ENCODE measurements at regions not wholly inside any gene's neighbourhood (a gene's known extent, or its start where the extent isn't known, plus 50 kb on each side); places are given as distances from the start of the nearest gene placed in this dataset.

DNA sequence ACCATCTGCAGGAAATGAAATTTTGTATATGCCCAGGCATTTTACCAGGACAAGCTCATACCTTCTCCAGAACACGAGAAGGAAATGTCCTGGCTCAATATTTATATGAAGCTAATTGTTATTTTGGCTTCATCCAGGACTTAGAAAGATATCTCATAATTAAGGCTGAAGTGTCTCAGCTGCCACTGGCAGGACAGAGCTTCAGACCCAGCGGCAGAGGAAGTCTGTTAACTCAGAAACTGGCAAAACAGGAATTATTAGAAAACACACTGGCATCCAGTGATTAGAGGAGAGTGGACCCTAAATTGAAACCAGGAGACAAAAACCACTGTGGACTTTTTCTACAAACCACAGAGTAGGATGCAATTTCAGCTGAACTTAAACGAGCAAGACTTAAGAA lies 329.7 kb downstream of the CYRIA start:
- Histone ChIP-seq H3K23me2 (ENCODE audit: low read depth, low read length) (no peaks in the 10 kb centered on the region), H3K4ac (replicated peaks; ENCODE audit: insufficient read length, low read depth, low read length) (no peak overlapping the region), H4K5ac (ENCODE audit: insufficient read length, low read depth, low read length) (no peak overlapping the region), H2BK20ac (ENCODE audit: low read length) (no peak overlapping the region), H3K79me2 (ENCODE audit: control insufficient read depth in 1 of 2, insufficient read depth in 2 of 2, low read length in 2 of 2) (no peaks in the 10 kb centered on the region), H3K79me1 (ENCODE audit: low read depth, low read length) (no peaks in the 10 kb centered on the region), H4K91ac (replicated peaks; ENCODE audit: insufficient read length, low read length) (no peak overlapping the region), H3K4me3 (ENCODE audit: extremely low read depth in 1 of 4, insufficient read depth in 2 of 4, low read depth in 3 of 4, low read length in 4 of 4) (no peak overlapping the region), H2BK120ac (replicated peaks; ENCODE audit: low read depth, low read length) (no peak overlapping the region), H2BK12ac (ENCODE audit: low read depth, low read length) (no peak overlapping the region), H3K4me1 (replicated peaks in 1 of 4; ENCODE audit: control insufficient read depth in 3 of 4, insufficient read depth in 4 of 4, low read length in 3 of 4) (peaks cover 3 to 8% (median 6%) of the 10 kb centered on the region in 4 experiments), H3K9me3 (ENCODE audit: insufficient read depth in 2 of 2, low read depth in 1 of 2, low read length in 1 of 2) (no peaks in the 10 kb centered on the region), H3K27ac (ENCODE audit: low read depth, low read length) (no peak overlapping the region), H2BK15ac (ENCODE audit: low read length) (no peak overlapping the region), H2AK5ac (ENCODE audit: low read depth, low read length) (no peak overlapping the region), H3K14ac (ENCODE audit: insufficient read length) (no peak overlapping the region), H3K9ac (replicated peaks in 1 of 4; ENCODE audit: extremely low read depth in 1 of 4, low read depth in 3 of 4, low read length in 3 of 4) (no peak overlapping the region), H3K36me3 (ENCODE audit: control insufficient read depth in 2 of 4, insufficient read depth in 4 of 4, low read length in 3 of 4) (no peaks in the 10 kb centered on the region), H3K23ac (ENCODE audit: insufficient read length) (no peak overlapping the region), H3K18ac (ENCODE audit: extremely low read depth, low read length) (no peak overlapping the region), H2BK5ac (ENCODE audit: low read depth, low read length) (no peak overlapping the region), H2AFZ (ENCODE audit: low read length) (no peak overlapping the region), H3K4me2 (ENCODE audit: insufficient read depth in 1 of 2, low read depth in 2 of 2, low read length in 2 of 2) (no peak overlapping the region), H3K27me3 (replicated peaks in 1 of 4; ENCODE audit: control insufficient read depth in 3 of 4, extremely low read depth in 1 of 4, insufficient read depth in 3 of 4, low read length in 3 of 4) (peaks cover 0 to 2% (median 0%) of the 10 kb centered on the region in 4 experiments; a peak in 1 of 7 replicates), H4K20me1 (replicated peaks in 1 of 2; ENCODE audit: control insufficient read depth in 1 of 2, insufficient read depth in 2 of 2, low read length in 2 of 2) (no peaks in the 10 kb centered on the region), H4K8ac (ENCODE audit: extremely low read depth, insufficient read depth, low read length) (no peak overlapping the region), H3K56ac (replicated peaks; ENCODE audit: insufficient read length, low read depth, low read length) (no peak overlapping the region)
- DNase-seq (ENCODE audit: low read depth in 1 of 2, low spot score in 2 of 2) (no peak), FAIRE-seq (no peak)
- POLR2A ChIA-PET (ENCODE audit: partially characterized antibody), result no interaction called here
- WGBS, 2 experiments (ENCODE audit: extremely low coverage in 1 of 2, insufficient coverage in 1 of 2, insufficient read length in 1 of 2, insufficient replicate concordance in 2 of 2, low coverage in 1 of 2, low lambda C conversion rate in 2 of 2, missing lambda C conversion rate in 1 of 2), result 87% methylated on average over 3 of the region's 3 CpGs; no CpG with 5 or more reads in 1 of the 2 experiments
- CTCF ChIA-PET (ENCODE audit: partially characterized antibody), result interaction anchor here (0.6 to 1.4 kb wide), 5 partner anchors 9 to 694 kb away, joined by 3 read pairs; no protein-coding TSS in a partner anchor
- TF ChIP-seq SAP30 (IDR thresholded peaks at IDR 0.05; ENCODE audit: insufficient read depth, insufficient replicate concordance, low read length) (no peak), RFX5 (IDR thresholded peaks at IDR 0.05; ENCODE audit: borderline replicate concordance, low read depth, low read length) (no peak), SP1 (IDR thresholded peaks at IDR 0.05; ENCODE audit: low read depth, low read length) (no peak)

Data from H1 (cell line).